ENCODE measurements at regions not wholly inside any gene's neighbourhood (a gene's known extent, or its start where the extent isn't known, plus 50 kb on each side); places are given as distances from the start of the nearest gene placed in this dataset.

- no peak overlapping the region for H3K4me2 ChIP-seq (ENCODE audit: low read length)
- H2AFZ ChIP-seq (ENCODE audit: low read depth, low read length) = no peak overlapping the region
- no peak overlapping the region for H3K4me3 Mint-ChIP-seq (ENCODE audit: unreplicated experiment)
- no peaks in the 10 kb centered on the region for H3K27me3 ChIP-seq (ENCODE audit: insufficient read depth, low read length)
- H3K27me3 Mint-ChIP-seq (ENCODE audit: low read depth, unreplicated experiment) = peaks cover 17% of the 10 kb centered on the region
- TF ChIP-seq, protein P1, sequence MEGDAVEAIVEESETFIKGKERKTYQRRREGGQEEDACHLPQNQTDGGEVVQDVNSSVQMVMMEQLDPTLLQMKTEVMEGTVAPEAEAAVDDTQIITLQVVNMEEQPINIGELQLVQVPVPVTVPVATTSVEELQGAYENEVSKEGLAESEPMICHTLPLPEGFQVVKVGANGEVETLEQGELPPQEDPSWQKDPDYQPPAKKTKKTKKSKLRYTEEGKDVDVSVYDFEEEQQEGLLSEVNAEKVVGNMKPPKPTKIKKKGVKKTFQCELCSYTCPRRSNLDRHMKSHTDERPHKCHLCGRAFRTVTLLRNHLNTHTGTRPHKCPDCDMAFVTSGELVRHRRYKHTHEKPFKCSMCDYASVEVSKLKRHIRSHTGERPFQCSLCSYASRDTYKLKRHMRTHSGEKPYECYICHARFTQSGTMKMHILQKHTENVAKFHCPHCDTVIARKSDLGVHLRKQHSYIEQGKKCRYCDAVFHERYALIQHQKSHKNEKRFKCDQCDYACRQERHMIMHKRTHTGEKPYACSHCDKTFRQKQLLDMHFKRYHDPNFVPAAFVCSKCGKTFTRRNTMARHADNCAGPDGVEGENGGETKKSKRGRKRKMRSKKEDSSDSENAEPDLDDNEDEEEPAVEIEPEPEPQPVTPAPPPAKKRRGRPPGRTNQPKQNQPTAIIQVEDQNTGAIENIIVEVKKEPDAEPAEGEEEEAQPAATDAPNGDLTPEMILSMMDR (IDR thresholded peaks at IDR 0.05; ENCODE audit: insufficient read depth, low read depth, low read length) = no peak
- no peak for TF ChIP-seq EZH2 (IDR thresholded peaks at IDR 0.05; ENCODE audit: insufficient read depth, low read length)
- FAIRE-seq = no peak
- no peak overlapping the region for H3K27ac Mint-ChIP-seq (ENCODE audit: unreplicated experiment)
- no peak overlapping the region for H3K9ac ChIP-seq (ENCODE audit: low read length)
- peaks cover 22% of the 10 kb centered on the region for H3K4me1 ChIP-seq (ENCODE audit: insufficient read depth, low read length)
- peaks cover 2% of the 10 kb centered on the region for H3K9me3 Mint-ChIP-seq (ENCODE audit: unreplicated experiment)
- no peak for DNase-seq (ENCODE audit: low read depth)
- no peaks in the 10 kb centered on the region for H3K9me3 ChIP-seq (ENCODE audit: insufficient read depth, low read depth, low read length)
- H3K4me1 Mint-ChIP-seq (ENCODE audit: low read depth, unreplicated experiment) = peaks cover 4% of the 10 kb centered on the region
- H3K79me2 ChIP-seq (ENCODE audit: insufficient read depth, low read length) = no peaks in the 10 kb centered on the region
- no peak overlapping the region for H3K27ac ChIP-seq (ENCODE audit: low read depth, low read length)
- no peaks in the 10 kb centered on the region for H3K36me3 Mint-ChIP-seq (ENCODE audit: low read depth, unreplicated experiment)
- no peaks in the 10 kb centered on the region for H4K20me1 ChIP-seq (ENCODE audit: insufficient read depth, low read length)
- no peak overlapping the region for H3K4me3 ChIP-seq (ENCODE audit: insufficient read depth, low read depth, low read length)
- H3K36me3 ChIP-seq (ENCODE audit: insufficient read depth, low read length) = no peaks in the 10 kb centered on the region
These were observed 95.1 kb downstream of the CD83 start for GRCh38 chr6:14212632-14213031.

GRCh38 chr6:14216946-14217684 is 99.5 kb downstream of the CD83 start:
- H3K4me1 ChIP-seq (ENCODE audit: insufficient read depth, low read length) = peaks cover 8% of the 10 kb centered on the region
- Mint-ChIP-seq H3K4me3 (ENCODE audit: unreplicated experiment) (no peak overlapping the region), H3K9me3 (ENCODE audit: unreplicated experiment) (peaks cover under 1% of the 10 kb centered on the region), H3K27me3 (ENCODE audit: low read depth, unreplicated experiment) (peaks cover 22% of the 10 kb centered on the region), H3K27ac (ENCODE audit: unreplicated experiment) (no peak overlapping the region), H3K4me1 (ENCODE audit: low read depth, unreplicated experiment) (peaks cover under 1% of the 10 kb centered on the region), H3K36me3 (ENCODE audit: low read depth, unreplicated experiment) (no peaks in the 10 kb centered on the region)
- H2AFZ ChIP-seq (ENCODE audit: low read depth, low read length) = no peak overlapping the region
- H3K4me3 ChIP-seq (ENCODE audit: insufficient read depth, low read depth, low read length) = no peak overlapping the region
- no peaks in the 10 kb centered on the region for H4K20me1 ChIP-seq (ENCODE audit: insufficient read depth, low read length)
- TF ChIP-seq, protein P1 (IDR thresholded peaks at IDR 0.05; ENCODE audit: insufficient read depth, low read depth, low read length) = no peak
- no peak for TF ChIP-seq EZH2 (IDR thresholded peaks at IDR 0.05; ENCODE audit: insufficient read depth, low read length)
- no peaks in the 10 kb centered on the region for H3K79me2 ChIP-seq (ENCODE audit: insufficient read depth, low read length)
- peak overlapping the region; percentile 20 for H3K4me2 ChIP-seq (ENCODE audit: low read length)
- DNase-seq (ENCODE audit: low read depth) (peak; percentile 75), FAIRE-seq (no peak)
- H3K36me3 ChIP-seq (ENCODE audit: insufficient read depth, low read length) = no peaks in the 10 kb centered on the region
- H3K27ac ChIP-seq (ENCODE audit: low read depth, low read length) = peak overlapping the region; percentile 37
- H3K9me3 ChIP-seq (ENCODE audit: insufficient read depth, low read depth, low read length) = no peaks in the 10 kb centered on the region
- peak overlapping the region; percentile 4 for H3K9ac ChIP-seq (ENCODE audit: low read length)
- H3K27me3 ChIP-seq (ENCODE audit: insufficient read depth, low read length) = no peaks in the 10 kb centered on the region
